ENCODE measurements at regions not wholly inside any gene's neighbourhood (a gene's known extent, or its start where the extent isn't known, plus 50 kb on each side); places are given as distances from the start of the nearest gene placed in this dataset.

GRCh38 chr15:35736150-35736549 is 190.2 kb upstream of the DPH6 start:
- DNase-seq, result no peak

GRCh38 chr15:35737441-35737840 is 191.5 kb upstream of the DPH6 start:
- DNase-seq, result no peak

- DNase-seq, result no peak
These were observed 192.4 kb upstream of the DPH6 start for GRCh38 chr15:35738370-35738769.

GRCh38 chr15:35740761-35741160 is 194.8 kb upstream of the DPH6 start:
- DNase-seq, result no peak

- DNase-seq, result no peak
These were observed 195.4 kb upstream of the DPH6 start for GRCh38 chr15:35741395-35741794.

- DNase-seq, result no peak
These were observed 195.9 kb upstream of the DPH6 start for GRCh38 chr15:35741881-35742280.

- DNase-seq, result no peak
These were observed 197.4 kb upstream of the DPH6 start for GRCh38 chr15:35743321-35743720.

- DNase-seq, result no peak
These were observed 200.2 kb upstream of the DPH6 start for GRCh38 chr15:35746121-35746520.

- no peak for DNase-seq
These were observed 202.1 kb upstream of the DPH6 start for GRCh38 chr15:35748105-35748504.

GRCh38 chr15:35750051-35750450 is 204.1 kb upstream of the DPH6 start:
- DNase-seq, result no peak

GRCh38 chr15:35751413-35752133 is 205.6 kb upstream of the DPH6 start:
- DNase-seq, result peak; percentile 57

- DNase-seq, result no peak
These were observed 206.1 kb upstream of the DPH6 start for GRCh38 chr15:35752134-35752466.

- no peak for DNase-seq
These were observed 207.5 kb upstream of the DPH6 start for GRCh38 chr15:35753486-35753885.

- no peak for DNase-seq
These were observed 209.4 kb upstream of the DPH6 start for GRCh38 chr15:35755237-35755802.

GRCh38 chr15:35756623-35757022 is 210.7 kb upstream of the DPH6 start:
- DNase-seq, result no peak

GRCh38 chr15:35757361-35757760 is 211.4 kb upstream of the DPH6 start:
- no peak for DNase-seq

- no peak for DNase-seq
These were observed 211.8 kb upstream of the DPH6 start for GRCh38 chr15:35757765-35758164.

- DNase-seq, result no peak
These were observed 218.9 kb upstream of the DPH6 start for GRCh38 chr15:35764661-35765519.

GRCh38 chr15:35768949-35769348 is 223.0 kb upstream of the DPH6 start:
- DNase-seq, result no peak

- DNase-seq, result no peak
These were observed 223.7 kb upstream of the DPH6 start for GRCh38 chr15:35769656-35770055.

GRCh38 chr15:35771746-35772442 is 225.9 kb upstream of the DPH6 start:
- DNase-seq, result no peak

- no peak for DNase-seq
These were observed 228.7 kb upstream of the DPH6 start for GRCh38 chr15:35774653-35775052.

GRCh38 chr15:35775471-35775870 is 229.5 kb upstream of the DPH6 start:
- no peak for DNase-seq

GRCh38 chr15:35777061-35777460 is 231.1 kb upstream of the DPH6 start:
- no peak for DNase-seq

Measured in NCI-H1048 (cell line).